GM21528 (cell line): ENCODE measurements at regions not wholly inside any gene's neighbourhood (a gene's known extent, or its start where the extent isn't known, plus 50 kb on each side); places are given as distances from the start of the nearest gene placed in this dataset.

Experiments used
- ATAC-seq: cut with Tn5 transposase; IDR thresholded peaks from one replicate; pipeline ENCODE4 v1.9.1; 2021; ENCODE audit warnings: mild to moderate bottlenecking, moderate library complexity; ENCODE audit not compliant: unreplicated experiment, low FRiP score

- ATAC-seq: no peak
These were observed 194.6 kb upstream of the ARID1B start for GRCh38 chr6:156582509-156582992.

GRCh38 chr6:156579564-156579963 is 197.6 kb upstream of the ARID1B start:
- no peak for ATAC-seq

DNA sequence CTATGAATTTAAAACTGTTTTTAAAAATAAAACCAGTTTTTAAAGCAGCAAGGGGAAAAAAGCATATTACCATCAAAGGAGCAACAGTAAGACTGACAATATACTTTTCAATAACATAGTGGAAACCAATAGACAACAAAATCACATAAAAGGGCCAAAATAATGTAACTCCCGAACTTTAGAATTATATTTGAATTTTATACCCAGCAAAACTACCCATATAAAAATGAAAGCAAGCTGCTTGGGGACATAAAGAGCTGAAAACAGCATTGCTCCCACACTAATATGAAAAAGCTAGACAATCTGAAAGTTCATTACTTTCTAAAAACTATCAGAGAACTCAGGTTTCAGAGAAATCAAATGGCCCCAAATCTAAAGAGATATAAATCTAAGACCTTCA is 199.4 kb upstream of the ARID1B start:
- ATAC-seq: no peak

GRCh38 chr6:156575361-156575760 is 201.8 kb upstream of the ARID1B start:
- no peak for ATAC-seq

DNA sequence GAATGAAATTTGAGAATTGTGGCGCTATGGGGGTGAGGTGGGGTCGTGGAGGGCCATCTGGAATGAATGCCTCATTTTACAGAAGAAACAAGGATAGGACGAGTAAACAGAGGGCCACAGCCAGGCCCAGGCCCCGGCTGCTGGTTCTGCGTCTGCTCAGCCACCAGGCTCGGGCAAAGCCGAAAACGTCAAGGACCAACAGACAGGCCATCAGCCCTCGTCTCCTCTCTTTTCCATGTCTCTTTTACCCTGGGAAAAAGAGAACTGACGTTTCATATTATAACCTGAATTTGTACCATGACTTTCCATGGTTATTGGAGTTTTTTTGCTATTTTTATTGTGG is 212.4 kb upstream of the ARID1B start:
- no peak for ATAC-seq

DNA sequence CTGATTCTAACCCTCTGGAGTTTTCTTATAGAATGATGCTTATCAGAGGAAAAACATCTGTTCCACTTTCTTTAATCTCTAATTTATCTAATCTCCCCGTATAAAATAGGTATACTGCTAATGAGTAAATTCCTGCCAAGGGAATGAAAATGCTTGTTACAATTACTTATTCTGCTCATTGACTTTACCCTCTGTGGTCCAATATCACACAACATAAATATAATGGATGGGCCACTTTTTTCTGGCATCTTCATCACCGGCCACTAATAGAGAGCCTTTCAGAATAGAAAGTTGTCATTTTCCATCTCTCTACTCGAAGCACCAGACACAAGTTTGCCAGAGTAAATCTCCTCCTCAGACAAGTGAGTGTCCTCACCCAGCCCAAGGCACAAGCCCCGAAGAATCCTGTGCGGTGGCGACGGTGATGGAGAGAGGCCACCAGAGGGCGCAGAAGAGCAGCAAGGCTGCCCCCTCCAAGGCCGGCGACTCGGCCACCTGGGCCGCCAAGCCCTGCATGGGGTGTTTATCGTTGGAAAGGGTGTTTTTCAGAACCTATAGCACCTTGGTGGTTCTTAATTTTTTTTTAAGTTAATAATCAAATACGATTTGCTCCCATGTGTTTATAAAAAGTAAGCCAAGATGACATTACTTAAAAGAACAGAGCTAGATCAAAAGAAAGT is 212.9 kb upstream of the ARID1B start:
- peak; percentile 98 for ATAC-seq

- no peak for ATAC-seq
These were observed 213.5 kb upstream of the ARID1B start for GRCh38 chr6:156563714-156564113.

GRCh38 chr6:156562636-156563035 is 214.5 kb upstream of the ARID1B start:
- ATAC-seq: no peak

DNA sequence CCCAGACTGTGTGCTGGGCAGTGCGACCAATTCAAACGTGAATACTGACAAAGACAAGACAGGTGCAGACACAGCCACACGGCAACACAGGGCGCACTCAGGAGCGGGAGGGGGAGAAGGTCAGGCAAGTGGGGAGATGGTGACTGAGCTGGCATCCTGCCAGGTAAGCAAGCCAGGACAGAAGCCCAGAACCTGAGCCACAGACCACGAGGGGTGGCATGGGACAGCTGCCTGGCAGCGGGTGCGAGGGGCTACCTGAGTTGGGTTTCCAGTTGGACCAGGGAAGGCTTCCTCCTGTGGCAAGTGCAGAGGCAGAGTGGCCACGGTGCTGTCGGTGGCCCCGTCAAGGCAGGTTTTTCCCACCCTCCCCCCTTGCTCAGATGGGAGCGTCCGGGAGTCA is 215.2 kb upstream of the ARID1B start:
- no peak for ATAC-seq

GRCh38 chr6:156560476-156560875 is 216.7 kb upstream of the ARID1B start:
- no peak for ATAC-seq

DNA sequence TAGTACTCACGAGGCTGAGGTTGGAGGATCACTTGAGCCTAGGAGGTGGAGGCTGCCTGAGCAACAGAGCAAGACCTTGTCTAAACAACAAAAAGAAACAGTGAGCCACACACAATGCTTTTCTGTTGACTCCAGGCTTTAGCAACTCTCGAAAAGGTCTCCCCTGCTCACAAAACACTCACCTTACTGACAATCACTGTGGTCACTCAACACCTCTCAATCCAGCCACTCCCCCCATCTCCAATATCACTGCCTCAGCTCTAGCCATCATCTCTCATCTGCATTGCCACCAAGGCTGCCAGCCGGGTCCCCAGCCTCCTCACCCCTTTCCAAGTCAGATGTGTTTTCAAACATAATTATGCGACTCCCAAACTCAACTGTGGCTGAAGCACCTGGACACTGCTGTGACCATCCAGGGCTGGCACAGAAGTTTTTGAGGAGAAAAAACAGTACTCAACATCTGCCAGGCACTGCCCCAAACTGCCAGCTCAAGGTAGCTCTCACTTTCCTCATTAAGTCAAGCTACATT is 218.0 kb upstream of the ARID1B start:
- no peak for ATAC-seq

- ATAC-seq: no peak
These were observed 219.3 kb upstream of the ARID1B start for GRCh38 chr6:156557911-156558259.

GRCh38 chr6:156557251-156557910 is 219.8 kb upstream of the ARID1B start:
- ATAC-seq: no peak

- no peak for ATAC-seq
These were observed 220.4 kb upstream of the ARID1B start for GRCh38 chr6:156556811-156557210.

- ATAC-seq: no peak
These were observed 222.1 kb upstream of the ARID1B start for GRCh38 chr6:156555116-156555515.

- ATAC-seq: no peak
These were observed 223.0 kb upstream of the ARID1B start for GRCh38 chr6:156554160-156554559.

- no peak for ATAC-seq
These were observed 224.3 kb upstream of the ARID1B start for GRCh38 chr6:156552849-156553248.

DNA sequence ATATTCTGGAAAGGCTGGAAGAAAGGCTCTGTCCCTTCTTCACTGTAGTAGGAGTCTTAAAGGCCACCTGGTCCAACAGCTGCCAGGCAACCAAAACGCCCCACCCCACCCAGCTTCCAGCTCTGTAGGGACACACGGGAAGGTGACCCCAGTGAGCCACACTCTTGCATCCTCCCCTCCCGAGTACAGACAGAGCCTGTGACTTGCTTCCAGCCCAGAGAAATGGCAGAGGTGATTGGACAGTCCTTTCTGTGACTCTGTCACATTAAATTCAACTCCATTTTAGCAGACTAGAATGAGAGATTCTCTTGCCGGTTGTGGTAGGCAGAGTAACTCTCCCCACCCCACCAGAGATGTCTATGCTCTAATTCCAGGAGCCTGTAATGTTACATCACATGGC is 226.2 kb upstream of the ARID1B start:
- no peak for ATAC-seq

DNA sequence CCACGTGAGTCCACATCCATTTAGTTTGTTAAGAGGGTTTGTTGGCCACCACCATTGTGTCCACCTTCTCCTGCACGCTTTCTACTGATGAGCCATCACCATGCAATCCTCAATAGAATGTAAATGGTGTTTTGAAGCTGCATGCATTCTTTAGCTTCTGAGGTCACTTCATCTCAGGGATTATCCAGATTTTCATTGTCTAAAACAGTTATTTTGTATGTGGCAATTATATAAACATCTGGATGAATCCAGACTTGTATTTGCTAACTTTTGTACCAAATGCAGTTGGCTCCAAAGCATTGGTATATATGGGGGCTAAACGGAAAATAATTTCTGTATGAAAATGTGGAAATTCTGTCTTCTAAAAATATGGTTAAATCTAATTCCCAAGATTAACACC is 231.2 kb upstream of the ARID1B start:
- no peak for ATAC-seq

DNA sequence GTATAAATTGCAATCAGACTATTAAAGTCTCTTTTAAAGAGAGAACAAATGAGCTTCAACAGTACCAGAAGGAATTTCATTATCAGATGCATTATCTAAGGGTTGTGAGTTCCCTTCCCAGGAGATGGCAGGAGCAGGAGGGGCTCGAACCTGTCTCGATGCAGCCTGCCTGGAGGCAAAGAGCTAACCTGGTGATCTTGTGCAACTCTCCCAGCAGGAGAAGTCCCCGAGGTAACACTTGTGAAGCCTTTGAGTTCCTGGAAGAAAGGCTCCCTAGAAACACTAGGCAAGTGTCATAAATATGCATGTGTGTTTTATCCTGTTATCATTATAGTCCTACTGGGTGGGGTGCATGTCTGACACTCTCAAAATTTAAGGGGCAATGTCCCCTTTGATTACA is 232.2 kb upstream of the ARID1B start:
- no peak for ATAC-seq

GRCh38 chr6:156544046-156544445 is 233.1 kb upstream of the ARID1B start:
- no peak for ATAC-seq

GRCh38 chr6:156543431-156543830 is 233.7 kb upstream of the ARID1B start:
- ATAC-seq: no peak
